Sigmoid colon (tissue), 6 donors: ENCODE measurements at regions not wholly inside any gene's neighbourhood (a gene's known extent, or its start where the extent isn't known, plus 50 kb on each side); places are given as distances from the start of the nearest gene placed in this dataset.

Source experiments
- DNase-seq: peaks from one replicate; pipeline ENCODE4 v3.0.0-alpha.2; 2019
- H3K27ac ChIP-seq, 4 donors: fragments of 200-600 bp; sonication (generic); one replicate each; pipeline ENCODE4 v1.5.1; 2016 to 2019; ENCODE audit warnings: mild to moderate bottlenecking in 1 of 4
- H3K27me3 ChIP-seq, 3 donors: fragments of 200-600 bp; sonication (generic); one replicate each; pipeline ENCODE4 v1.5.1; 2019; ENCODE audit warnings: mild to moderate bottlenecking in 1 of 3
- H3K36me3 ChIP-seq, 4 donors: fragments of 200-600 bp; sonication (generic); one replicate each; pipeline ENCODE4 v1.5.1; 2016 to 2019
- H3K4me1 ChIP-seq, 4 donors: fragments of 200-600 bp; sonication (generic); one replicate each; pipeline ENCODE4 v1.5.1; 2017 to 2019
- H3K4me3 ChIP-seq, 4 donors: fragments of 200-600 bp; sonication (generic); one replicate each; pipeline ENCODE4 v1.5.1; 2017 to 2019; ENCODE audit warnings: mild to moderate bottlenecking in 2 of 4, moderate library complexity in 1 of 4
- H3K9me3 ChIP-seq, 4 donors: fragments of 200-600 bp in 3 of 4; sonication (generic) in 3 of 4; one replicate each; pipeline versions ENCODE4 v1.5.1 to v1.6.1; 2013 to 2019
- CTCF ChIP-seq, 4 experiments: fragments of 450-650 bp in 3 of 4; fragments of 200-600 bp in 1 of 4; IDR thresholded peaks; one replicate each; pipeline ENCODE4 v1.5.1; 2016 to 2019; ENCODE audit warnings: antibody characterized with exemption in 4 of 4, mild to moderate bottlenecking in 3 of 4, moderate library complexity in 2 of 4
- EP300 ChIP-seq, 4 donors: sonication (generic); formaldehyde crosslinking; IDR thresholded peaks; one replicate each; pipeline ENCODE4 v1.6.1; 2017; ENCODE audit warnings: antibody characterized with exemption in 4 of 4
- POLR2A ChIP-seq, 2 donors: fragments of 450-650 bp; IDR thresholded peaks; one replicate each; pipeline ENCODE4 v1.6.1; 2016; ENCODE audit warnings: antibody characterized with exemption in 2 of 2, mild to moderate bottlenecking in 2 of 2, moderate library complexity in 2 of 2
- POLR2AphosphoS5 ChIP-seq, 4 donors: sonication (generic); formaldehyde crosslinking; IDR thresholded peaks; one replicate each; pipeline ENCODE4 v1.6.1; 2017; ENCODE audit warnings: antibody characterized with exemption in 4 of 4
- WGBS, 2 donors: extraction: QIAGEN DNeasy Blood & Tissue Kit; methylation state at CpG; one replicate each; pipeline ENCODE4 v1.1.7; 2013; 5-methylcytosine and 5-hydroxymethylcytosine counted together
- intact Hi-C: fragments of 100-400 bp; cut with DNase I; formaldehyde crosslinking; loops from one replicate; pipeline ENCODE4 v1.15.1; 2023
- donor health status: healthy with polysubstance abuse.
- donor health status: healthy.

GRCh38 chr2:4938206-4938605 is 754.0 kb upstream of the SOX11 start:
- WGBS, 2 donors = 84 to 94% methylated on average over 6 of the region's 6 CpGs
- no peak for TF ChIP-seq POLR2A (IDR thresholded peaks at IDR 0.05)
- no peak for TF ChIP-seq POLR2AphosphoS5 (IDR thresholded peaks at IDR 0.05)
- no peak for TF ChIP-seq EP300 (IDR thresholded peaks at IDR 0.05)
- TF ChIP-seq CTCF (IDR thresholded peaks at IDR 0.05) = no peak
- no peak for DNase-seq

GRCh38 chr2:4942441-4942840 is 749.7 kb upstream of the SOX11 start:
- intact Hi-C loops = no loop called here
- Histone ChIP-seq H3K27ac (no peak overlapping the region), H3K4me3 (no peak overlapping the region), H3K4me1 (no peaks in the 10 kb centered on the region), H3K36me3 (no peaks in the 10 kb centered on the region), H3K27me3 (no peaks in the 10 kb centered on the region), H3K9me3 (peaks cover 0 to 5% (median 0%) of the 10 kb centered on the region in 4 donors)
- no peak for DNase-seq
- 62 to 80% methylated on average over 4 of the region's 4 CpGs for WGBS, 2 donors
- TF ChIP-seq POLR2AphosphoS5 (IDR thresholded peaks at IDR 0.05) (no peak), CTCF (IDR thresholded peaks at IDR 0.05) (no peak), EP300 (IDR thresholded peaks at IDR 0.05) (no peak), POLR2A (IDR thresholded peaks at IDR 0.05) (no peak)

More at GRCh38 chr2:4938206-4938605, 754.0 kb upstream of the SOX11 start:
- no peak overlapping the region for H3K27ac ChIP-seq
- H3K27me3 ChIP-seq = no peaks in the 10 kb centered on the region
- peaks cover 0 to 5% (median 0%) of the 10 kb centered on the region in 4 donors for H3K9me3 ChIP-seq
- no peak overlapping the region for H3K4me3 ChIP-seq
- H3K4me1 ChIP-seq = no peaks in the 10 kb centered on the region
- intact Hi-C loops = no loop called here
- no peaks in the 10 kb centered on the region for H3K36me3 ChIP-seq

GRCh38 chr2:4947911-4948310 is 744.3 kb upstream of the SOX11 start:
- H3K36me3 ChIP-seq = no peaks in the 10 kb centered on the region
- 51 to 69% methylated on average over 2 of the region's 2 CpGs for WGBS, 2 donors
- no peak overlapping the region for H3K27ac ChIP-seq
- no peak for DNase-seq
- no peaks in the 10 kb centered on the region for H3K27me3 ChIP-seq
- intact Hi-C loops = no loop called here
- no peaks in the 10 kb centered on the region for H3K4me1 ChIP-seq
- TF ChIP-seq POLR2A (IDR thresholded peaks at IDR 0.05) = no peak
- TF ChIP-seq EP300 (IDR thresholded peaks at IDR 0.05) = no peak
- no peak for TF ChIP-seq CTCF (IDR thresholded peaks at IDR 0.05)
- TF ChIP-seq POLR2AphosphoS5 (IDR thresholded peaks at IDR 0.05) = no peak
- peaks cover 0 to 3% (median 0%) of the 10 kb centered on the region in 4 donors for H3K9me3 ChIP-seq
- H3K4me3 ChIP-seq = no peak overlapping the region

GRCh38 chr2:4951368-4951767 is 740.8 kb upstream of the SOX11 start:
- TF ChIP-seq EP300 (IDR thresholded peaks at IDR 0.05) = no peak
- no peak for TF ChIP-seq CTCF (IDR thresholded peaks at IDR 0.05)
- no peak for TF ChIP-seq POLR2AphosphoS5 (IDR thresholded peaks at IDR 0.05)
- TF ChIP-seq POLR2A (IDR thresholded peaks at IDR 0.05) = no peak
- 95% methylated on average over 4 of the region's 4 CpGs for WGBS, 2 donors
- Histone ChIP-seq H3K27ac (no peak overlapping the region), H3K4me1 (no peaks in the 10 kb centered on the region), H3K27me3 (no peaks in the 10 kb centered on the region), H3K4me3 (no peak overlapping the region), H3K9me3 (peaks cover 0 to 3% (median 0%) of the 10 kb centered on the region in 4 donors), H3K36me3 (no peaks in the 10 kb centered on the region)
- intact Hi-C loops = no loop called here
- DNase-seq = no peak

- WGBS, 2 donors = 75 to 87% methylated on average over 1 of the region's 1 CpG
- H3K4me3 ChIP-seq = no peak overlapping the region
- intact Hi-C loops = no loop called here
Measured at GRCh38 chr2:4959219-4959618, 733.0 kb upstream of the SOX11 start.

More at GRCh38 chr2:4959219-4959618, 733.0 kb upstream of the SOX11 start:
- Histone ChIP-seq H3K4me1 (no peaks in the 10 kb centered on the region), H3K9me3 (no peaks in the 10 kb centered on the region), H3K27ac (no peak overlapping the region), H3K36me3 (no peaks in the 10 kb centered on the region), H3K27me3 (no peaks in the 10 kb centered on the region)
- TF ChIP-seq POLR2AphosphoS5 (IDR thresholded peaks at IDR 0.05) (no peak), POLR2A (IDR thresholded peaks at IDR 0.05) (no peak), EP300 (IDR thresholded peaks at IDR 0.05) (no peak), CTCF (IDR thresholded peaks at IDR 0.05) (no peak)
- no peak for DNase-seq
